SKM-1 (cell line): ENCODE measurements at regions not wholly inside any gene's neighbourhood (a gene's known extent, or its start where the extent isn't known, plus 50 kb on each side); places are given as distances from the start of the nearest gene placed in this dataset.

Experiments used
- DNase-seq: peaks from one replicate; lab custom pipeline; 2025; ENCODE audit not compliant: unreplicated experiment; lab: John Stamatoyannopoulos, UW

- DNase-seq, result no peak
These were observed 126.0 kb downstream of the RAP2A start for GRCh38 chr13:97559981-97560380.

DNA sequence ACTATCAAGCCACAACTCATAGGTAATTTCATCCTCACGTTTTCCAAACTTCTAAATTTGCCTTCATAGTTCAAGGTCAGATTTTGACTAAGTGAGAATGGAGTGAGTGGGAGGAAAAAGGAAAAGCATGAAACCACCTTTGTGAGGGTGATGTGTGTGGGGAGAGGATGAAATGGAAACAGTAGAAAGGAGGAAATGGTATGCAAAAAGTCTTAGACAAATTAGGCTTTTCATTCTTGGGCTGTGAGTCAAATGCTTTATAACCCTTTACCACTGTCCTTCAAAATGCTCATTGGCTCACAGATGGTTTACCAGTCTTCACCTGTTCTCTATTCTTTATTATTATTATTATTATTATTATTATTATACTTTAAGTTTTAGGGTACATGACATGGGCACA lies 127.2 kb downstream of the RAP2A start:
- no peak for DNase-seq

DNA sequence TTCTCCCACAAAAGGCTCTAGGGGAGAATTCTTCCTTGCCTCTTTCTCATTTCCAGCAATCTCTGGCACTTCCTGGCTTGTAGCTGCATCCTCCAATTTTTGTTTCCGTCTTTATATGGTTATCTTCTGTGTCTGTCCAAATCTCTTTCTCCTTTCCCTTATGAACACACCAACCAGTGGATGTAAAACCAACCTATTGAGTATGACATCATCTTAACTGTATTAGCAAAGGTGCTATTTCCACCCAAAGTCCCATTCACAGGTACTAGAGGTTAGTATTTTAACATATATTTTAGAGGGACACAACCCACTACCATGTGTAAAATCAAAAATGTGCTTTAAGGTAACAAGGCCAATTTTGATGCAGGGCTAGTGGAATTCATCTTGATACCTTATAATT lies 129.0 kb downstream of the RAP2A start:
- DNase-seq, result no peak

DNA sequence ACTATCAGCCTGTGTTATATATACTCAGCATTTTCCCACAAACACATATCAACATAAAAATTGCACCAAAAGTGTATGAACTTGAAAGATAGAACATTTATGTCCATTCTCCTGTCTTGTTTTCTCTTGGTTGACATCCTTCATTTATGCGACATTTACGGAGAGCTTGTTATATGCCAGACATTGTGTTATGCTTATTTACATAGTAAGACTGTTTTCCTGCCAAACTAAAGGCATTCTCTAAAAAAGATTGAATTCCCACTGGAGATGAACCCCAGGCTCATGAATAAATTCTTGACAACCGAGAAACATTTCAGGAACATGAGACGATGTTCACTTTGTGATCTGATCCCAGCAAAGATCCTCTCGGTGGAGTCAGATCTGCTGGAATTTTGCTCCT lies 131.0 kb downstream of the RAP2A start:
- no peak for DNase-seq

DNA sequence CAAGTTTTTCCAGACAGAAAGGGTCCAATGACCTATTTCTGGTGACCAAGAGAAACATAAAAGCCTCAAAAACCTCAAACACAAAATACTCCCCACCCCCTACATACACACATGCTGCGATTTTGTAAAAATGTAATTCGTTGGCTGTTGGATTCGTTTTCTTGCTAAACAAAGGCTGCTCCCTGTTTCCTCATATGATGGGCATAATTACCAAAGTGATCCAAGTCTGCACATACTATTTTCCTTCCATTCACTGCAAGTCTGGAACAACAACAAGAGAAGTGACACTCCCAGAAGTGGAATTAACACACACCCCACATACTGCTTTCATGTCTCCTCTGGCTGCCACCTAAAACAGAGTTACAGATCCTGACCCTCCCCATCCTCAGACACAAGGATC lies 131.9 kb downstream of the RAP2A start:
- DNase-seq, result no peak

DNA sequence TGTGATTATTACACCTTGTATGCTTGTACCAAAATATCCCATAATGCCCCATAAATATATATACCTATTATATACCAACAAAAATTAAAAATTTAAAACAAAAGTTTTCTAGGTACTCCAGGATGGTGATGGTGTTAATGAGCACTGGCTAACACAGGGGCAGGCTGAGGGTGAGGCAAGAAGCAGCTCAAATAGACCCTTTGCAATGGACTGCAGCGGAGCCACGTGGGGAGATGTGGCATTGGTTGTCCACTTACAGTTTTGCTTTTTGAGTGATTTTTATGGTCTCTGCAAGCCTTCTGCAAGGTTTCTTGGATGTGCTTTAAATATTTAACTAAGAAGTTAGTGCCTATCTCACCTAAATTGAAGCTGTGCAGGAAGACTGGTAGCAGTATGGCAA lies 132.9 kb downstream of the RAP2A start:
- DNase-seq, result no peak

DNA sequence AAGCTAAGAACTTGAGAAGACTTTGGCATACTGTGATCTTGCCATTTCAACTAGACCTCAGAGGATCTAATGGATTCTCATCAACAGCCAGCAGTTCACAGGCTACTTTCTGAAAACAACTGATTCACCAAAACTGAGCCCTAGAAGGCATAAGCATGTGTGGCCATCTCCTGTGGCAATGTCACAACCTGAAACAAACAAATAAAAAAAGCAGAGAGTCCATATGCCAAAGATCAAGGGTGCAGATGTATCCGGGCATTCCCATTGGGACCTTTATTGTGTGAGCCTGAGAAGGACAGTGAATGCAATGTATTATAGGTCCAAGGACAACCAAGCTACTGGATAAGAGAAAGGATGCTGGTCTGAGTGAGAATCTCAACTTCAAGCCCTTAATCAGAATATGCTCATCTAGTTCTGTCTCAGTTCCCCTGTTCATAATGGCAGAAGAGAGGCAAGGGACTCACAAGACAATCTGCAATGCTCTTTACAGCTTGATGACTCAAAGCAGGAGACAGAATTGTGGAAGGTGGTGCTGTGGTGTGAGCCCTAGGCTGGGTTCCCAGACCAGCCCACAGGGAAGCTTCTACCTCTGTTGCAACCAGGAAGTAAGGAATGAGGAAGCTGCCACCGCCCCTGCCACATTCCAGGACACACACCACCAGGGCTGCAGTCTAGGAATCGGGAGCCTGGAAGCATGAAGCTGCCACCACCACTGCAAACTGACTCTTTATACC lies 133.7 kb downstream of the RAP2A start:
- no peak for DNase-seq

- DNase-seq, result no peak
These were observed 134.9 kb downstream of the RAP2A start for GRCh38 chr13:97568850-97569249.

- DNase-seq, result no peak
These were observed 135.9 kb downstream of the RAP2A start for GRCh38 chr13:97569841-97570240.

GRCh38 chr13:97570442-97570841 lies 136.5 kb downstream of the RAP2A start:
- no peak for DNase-seq

GRCh38 chr13:97573011-97573410 lies 139.0 kb downstream of the RAP2A start:
- DNase-seq, result no peak

- no peak for DNase-seq
These were observed 141.0 kb downstream of the RAP2A start for GRCh38 chr13:97574926-97575325.

GRCh38 chr13:97577026-97577425 lies 143.1 kb downstream of the RAP2A start:
- no peak for DNase-seq

GRCh38 chr13:97582170-97582569 lies 148.2 kb downstream of the RAP2A start:
- DNase-seq, result no peak

GRCh38 chr13:97583907-97584497 lies 150.0 kb downstream of the RAP2A start:
- DNase-seq, result no peak

DNA sequence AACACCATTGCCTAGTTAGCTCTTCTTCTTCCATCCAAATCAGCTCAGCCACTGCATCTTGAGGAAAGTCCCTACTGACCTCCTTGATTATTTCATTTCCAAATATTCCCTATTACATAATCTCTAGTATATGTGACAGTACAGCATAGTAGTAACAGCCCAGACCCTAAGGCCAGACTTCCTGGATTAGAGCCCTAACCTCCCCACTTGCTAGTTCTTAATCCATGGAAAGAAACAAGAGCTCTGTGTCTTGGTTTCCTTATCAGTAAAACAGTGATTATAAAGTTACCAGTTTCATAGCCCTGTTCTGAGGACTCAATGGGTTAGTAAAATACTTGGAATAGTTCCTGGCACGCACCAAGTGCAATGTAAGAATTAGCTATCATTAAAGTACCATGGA lies 153.0 kb downstream of the RAP2A start:
- DNase-seq, result no peak

GRCh38 chr13:97588993-97589392 lies 155.0 kb downstream of the RAP2A start:
- no peak for DNase-seq

GRCh38 chr13:97600458-97601075 lies 166.6 kb downstream of the RAP2A start:
- DNase-seq, result no peak

- no peak for DNase-seq
These were observed 181.3 kb downstream of the RAP2A start for GRCh38 chr13:97615266-97615665.

DNA sequence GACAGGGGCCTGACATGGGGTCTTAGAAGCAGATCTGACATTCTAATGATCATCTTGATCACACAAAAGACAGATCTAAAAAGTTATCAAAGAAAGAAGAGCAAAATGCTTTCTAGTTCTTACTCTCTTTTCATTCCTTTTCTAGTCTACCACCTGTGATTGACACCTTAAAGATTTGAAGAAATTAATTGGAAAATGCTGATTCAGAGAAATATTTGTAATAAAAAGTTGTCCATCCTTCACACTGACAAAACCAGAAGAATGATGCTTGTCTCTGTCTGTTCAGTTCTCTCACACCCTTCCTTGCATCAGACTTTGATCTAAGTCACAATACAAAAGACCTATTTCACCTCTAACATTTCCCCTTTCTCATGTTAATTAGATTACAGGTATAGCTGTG lies 182.4 kb downstream of the RAP2A start:
- DNase-seq, result no peak

- DNase-seq, result no peak
These were observed 187.1 kb downstream of the RAP2A start for GRCh38 chr13:97621025-97621424.

GRCh38 chr13:97621631-97622030 lies 187.7 kb downstream of the RAP2A start:
- DNase-seq, result no peak

GRCh38 chr13:97627566-97627965 lies 193.6 kb downstream of the RAP2A start:
- no peak for DNase-seq
